Chondrocyte (in vitro differentiated cells): ENCODE measurements at regions not wholly inside any gene's neighbourhood (a gene's known extent, or its start where the extent isn't known, plus 50 kb on each side); places are given as distances from the start of the nearest gene placed in this dataset.

Source experiments
- DNase-seq: peaks from one replicate; pipeline ENCODE4 v3.0.0; 2021; ENCODE audit warnings: mixed read lengths, low spot score
- H3K27ac Mint-ChIP-seq: one replicate; pipeline ENCODE4 v1.8.0; 2021; ENCODE audit warnings: mild to moderate bottlenecking, moderate library complexity, mixed read lengths; ENCODE audit not compliant: unreplicated experiment
- H3K27me3 Mint-ChIP-seq: 2 replicates; pipeline ENCODE4 v1.8.0; 2021; ENCODE audit warnings: low read depth, mixed read lengths
- H3K36me3 Mint-ChIP-seq: 2 replicates; pipeline ENCODE4 v1.8.0; 2021; ENCODE audit warnings: low read depth, mixed read lengths
- H3K4me1 Mint-ChIP-seq: 2 replicates; pipeline ENCODE4 v1.8.0; 2021; ENCODE audit warnings: low read depth, mild to moderate bottlenecking, mixed read lengths
- H3K4me3 Mint-ChIP-seq: one replicate; pipeline ENCODE4 v1.8.0; 2021; ENCODE audit warnings: mild to moderate bottlenecking, moderate library complexity, mixed read lengths; ENCODE audit not compliant: unreplicated experiment
- H3K9me3 Mint-ChIP-seq: 2 replicates; pipeline ENCODE4 v1.8.0; 2021; ENCODE audit warnings: low read depth, mixed read lengths
- CTCF ChIP-seq: fragments of 200-600 bp; sonication (generic); IDR thresholded peaks from 2 replicates; pipeline ENCODE4 v1.5.0; 2021; ENCODE audit warnings: antibody characterized with exemption, mild to moderate bottlenecking, moderate library complexity

- no peak overlapping the region for H3K4me3 Mint-ChIP-seq
- no peaks in the 10 kb centered on the region for H3K27me3 Mint-ChIP-seq
- peaks cover 7% of the 10 kb centered on the region for H3K4me1 Mint-ChIP-seq
- H3K36me3 Mint-ChIP-seq, result no peaks in the 10 kb centered on the region
- no peak for TF ChIP-seq CTCF
- peaks cover 5% of the 10 kb centered on the region for H3K9me3 Mint-ChIP-seq
- H3K27ac Mint-ChIP-seq, result no peak overlapping the region
- DNase-seq, result no peak
These were observed 327.3 kb downstream of the FRK start for GRCh38 chr6:115733426-115733825.

GRCh38 chr6:115729036-115729435, 331.7 kb downstream of the FRK start:
- no peak overlapping the region for H3K27ac Mint-ChIP-seq
- no peaks in the 10 kb centered on the region for H3K36me3 Mint-ChIP-seq
- no peak overlapping the region for H3K4me3 Mint-ChIP-seq
- peak; percentile 37 for DNase-seq
- peaks cover 2% of the 10 kb centered on the region for H3K9me3 Mint-ChIP-seq
- H3K27me3 Mint-ChIP-seq, result no peaks in the 10 kb centered on the region
- TF ChIP-seq CTCF, result no peak
- H3K4me1 Mint-ChIP-seq, result peaks cover 7% of the 10 kb centered on the region

GRCh38 chr6:115728171-115728570, 332.5 kb downstream of the FRK start:
- no peak for TF ChIP-seq CTCF
- no peak overlapping the region for H3K27ac Mint-ChIP-seq
- no peak overlapping the region for H3K4me3 Mint-ChIP-seq
- H3K36me3 Mint-ChIP-seq, result no peaks in the 10 kb centered on the region
- no peaks in the 10 kb centered on the region for H3K27me3 Mint-ChIP-seq
- peaks cover 8% of the 10 kb centered on the region for H3K9me3 Mint-ChIP-seq
- peaks cover 7% of the 10 kb centered on the region for H3K4me1 Mint-ChIP-seq
- no peak for DNase-seq

GRCh38 chr6:115721564-115721963, 339.1 kb downstream of the FRK start:
- Mint-ChIP-seq H3K4me3 (no peak overlapping the region), H3K27me3 (no peaks in the 10 kb centered on the region), H3K27ac (no peak overlapping the region), H3K9me3 (peaks cover 8% of the 10 kb centered on the region), H3K36me3 (no peaks in the 10 kb centered on the region), H3K4me1 (no peaks in the 10 kb centered on the region)
- DNase-seq, result no peak
- TF ChIP-seq CTCF, result no peak

- Mint-ChIP-seq H3K4me1 (no peaks in the 10 kb centered on the region), H3K4me3 (no peak overlapping the region), H3K36me3 (no peaks in the 10 kb centered on the region), H3K27ac (no peak overlapping the region), H3K27me3 (no peaks in the 10 kb centered on the region), H3K9me3 (peaks cover 8% of the 10 kb centered on the region)
- no peak for DNase-seq
- TF ChIP-seq CTCF, result no peak
These were observed 339.8 kb downstream of the FRK start for GRCh38 chr6:115720900-115721299.
